ENCODE measurements at regions not wholly inside any gene's neighbourhood (a gene's known extent, or its start where the extent isn't known, plus 50 kb on each side); places are given as distances from the start of the nearest gene placed in this dataset.

- Histone ChIP-seq H4K20me1 (ENCODE audit: insufficient read depth, low read length) (no peaks in the 10 kb centered on the region), H3K27me3 (ENCODE audit: control insufficient read depth in 1 of 2, insufficient read depth in 2 of 2, low read length in 2 of 2) (no peaks in the 10 kb centered on the region), H3K27ac (ENCODE audit: extremely low read length, insufficient read depth, low read length) (no peak overlapping the region), H3K4me1 (ENCODE audit: insufficient read depth, low read length) (no peaks in the 10 kb centered on the region), H3K36me3 (replicated peaks in 1 of 2; ENCODE audit: control insufficient read depth in 1 of 2, insufficient read depth in 2 of 2, low read length in 2 of 2) (no peaks in the 10 kb centered on the region), H3K4me2 (ENCODE audit: low read depth, low read length) (no peak overlapping the region), H3K4me3 (replicated peaks in 1 of 3; ENCODE audit: insufficient read depth in 1 of 3, low read depth in 2 of 3, low read length in 3 of 3) (no peak overlapping the region), H2AFZ (ENCODE audit: low read length) (no peak overlapping the region), H3K9ac (ENCODE audit: insufficient read depth, low read depth, low read length) (no peak overlapping the region), H3K79me2 (ENCODE audit: insufficient read depth, low read length) (no peaks in the 10 kb centered on the region), H3K9me3 (ENCODE audit: low read length) (peaks cover 89% of the 10 kb centered on the region)
- ATAC-seq (no peak), FAIRE-seq (no peak), DNase-seq (ENCODE audit: low spot score) (no peak)
- intact Hi-C loops (cut with micrococcal nuclease; ENCODE audit: unreplicated experiment) (no loop called here), in situ Hi-C loops (cut with HindIII; ENCODE audit: extremely low pct_ligation_motif_present, low pct_unique_long_range_greater_than_20kb) (no loop called here)
- TF ChIP-seq ZNF674 (CRISPR knock-in tag; IDR thresholded peaks at IDR 0.05; ENCODE audit: low read depth) (no peak), ZNF3 (CRISPR knock-in tag; IDR thresholded peaks at IDR 0.05) (no peak), TRIM22 (IDR thresholded peaks at IDR 0.05) (no peak), ZNF468 (CRISPR knock-in tag; IDR thresholded peaks at IDR 0.05) (no peak)
- TF ChIP-seq, protein P1, sequence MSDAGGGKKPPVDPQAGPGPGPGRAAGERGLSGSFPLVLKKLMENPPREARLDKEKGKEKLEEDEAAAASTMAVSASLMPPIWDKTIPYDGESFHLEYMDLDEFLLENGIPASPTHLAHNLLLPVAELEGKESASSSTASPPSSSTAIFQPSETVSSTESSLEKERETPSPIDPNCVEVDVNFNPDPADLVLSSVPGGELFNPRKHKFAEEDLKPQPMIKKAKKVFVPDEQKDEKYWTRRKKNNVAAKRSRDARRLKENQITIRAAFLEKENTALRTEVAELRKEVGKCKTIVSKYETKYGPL (CRISPR knock-in tag; IDR thresholded peaks at IDR 0.05), result no peak
- TF ChIP-seq, protein P2, sequence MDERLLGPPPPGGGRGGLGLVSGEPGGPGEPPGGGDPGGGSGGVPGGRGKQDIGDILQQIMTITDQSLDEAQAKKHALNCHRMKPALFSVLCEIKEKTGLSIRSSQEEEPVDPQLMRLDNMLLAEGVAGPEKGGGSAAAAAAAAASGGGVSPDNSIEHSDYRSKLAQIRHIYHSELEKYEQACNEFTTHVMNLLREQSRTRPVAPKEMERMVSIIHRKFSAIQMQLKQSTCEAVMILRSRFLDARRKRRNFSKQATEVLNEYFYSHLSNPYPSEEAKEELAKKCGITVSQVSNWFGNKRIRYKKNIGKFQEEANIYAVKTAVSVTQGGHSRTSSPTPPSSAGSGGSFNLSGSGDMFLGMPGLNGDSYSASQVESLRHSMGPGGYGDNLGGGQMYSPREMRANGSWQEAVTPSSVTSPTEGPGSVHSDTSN (CRISPR knock-in tag; IDR thresholded peaks at IDR 0.05), result no peak
- CTCF ChIA-PET (ENCODE audit: low intra/inter-chr PET ratio, low total read pairs), result no interaction called here
- POLR2A ChIA-PET, result no interaction called here
- no TSS peak for BruUV-seq (replicated peaks)
- 0% methylated on average over 1 of the region's 1 CpG for WGBS (ENCODE audit: low lambda C conversion rate)
These were observed 184.1 kb downstream of the FLRT2 start for GRCh38 chr14:85714069-85714468.

DNA sequence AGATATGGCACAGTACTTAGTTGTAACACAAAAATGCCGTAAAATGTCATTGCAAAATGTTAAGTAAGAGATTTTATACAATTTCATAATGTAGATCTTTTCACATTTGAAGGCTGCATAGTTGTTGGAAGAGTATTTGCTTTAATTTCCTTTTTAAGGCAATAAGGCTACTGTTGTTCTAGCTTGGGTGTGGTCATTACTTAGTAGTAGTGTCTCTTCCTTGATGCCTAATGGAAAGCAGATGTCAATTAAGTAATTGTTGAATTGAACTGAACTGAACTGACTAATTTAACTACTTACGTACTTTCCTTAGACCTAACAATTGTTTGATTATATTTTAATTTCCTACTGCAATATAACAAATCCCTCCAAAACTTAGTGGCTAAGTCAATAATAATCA is 181.7 kb downstream of the FLRT2 start:
- 8% methylated on average over 2 of the region's 2 CpGs for WGBS (ENCODE audit: low lambda C conversion rate)
- in situ Hi-C loops (cut with HindIII; ENCODE audit: extremely low pct_ligation_motif_present, low pct_unique_long_range_greater_than_20kb), result no loop called here
- H3K36me3 ChIP-seq (replicated peaks in 1 of 2; ENCODE audit: control insufficient read depth in 1 of 2, insufficient read depth in 2 of 2, low read length in 2 of 2), result no peaks in the 10 kb centered on the region
- POLR2A ChIA-PET, result no interaction called here
- no peaks in the 10 kb centered on the region for H3K4me1 ChIP-seq (ENCODE audit: insufficient read depth, low read length)
- no peak overlapping the region for H3K9ac ChIP-seq (ENCODE audit: insufficient read depth, low read depth, low read length)
- no peak for DNase-seq (ENCODE audit: low spot score)
- no peak overlapping the region for H3K4me2 ChIP-seq (ENCODE audit: low read depth, low read length)
- no peak overlapping the region for H2AFZ ChIP-seq (ENCODE audit: low read length)
- no peaks in the 10 kb centered on the region for H3K79me2 ChIP-seq (ENCODE audit: insufficient read depth, low read length)
- H3K4me3 ChIP-seq (replicated peaks in 1 of 3; ENCODE audit: insufficient read depth in 1 of 3, low read depth in 2 of 3, low read length in 3 of 3), result no peak overlapping the region
- H3K9me3 ChIP-seq (ENCODE audit: low read length), result peaks cover 88% of the 10 kb centered on the region
- no peak for ATAC-seq
- no peaks in the 10 kb centered on the region for H4K20me1 ChIP-seq (ENCODE audit: insufficient read depth, low read length)
- H3K27me3 ChIP-seq (ENCODE audit: control insufficient read depth in 1 of 2, insufficient read depth in 2 of 2, low read length in 2 of 2), result no peaks in the 10 kb centered on the region
- BruUV-seq (replicated peaks), result no TSS peak
- intact Hi-C loops (cut with micrococcal nuclease; ENCODE audit: unreplicated experiment), result no loop called here
- CTCF ChIA-PET (ENCODE audit: low intra/inter-chr PET ratio, low total read pairs), result no interaction called here
- no peak overlapping the region for H3K27ac ChIP-seq (ENCODE audit: extremely low read length, insufficient read depth, low read length)
- FAIRE-seq, result no peak
- no peak for TF ChIP-seq PAX8 (CRISPR knock-in tag; IDR thresholded peaks at IDR 0.05; ENCODE audit: borderline replicate concordance)
- no peak for TF ChIP-seq RCOR2 (CRISPR knock-in tag; IDR thresholded peaks at IDR 0.05)
- TF ChIP-seq, protein P3, sequence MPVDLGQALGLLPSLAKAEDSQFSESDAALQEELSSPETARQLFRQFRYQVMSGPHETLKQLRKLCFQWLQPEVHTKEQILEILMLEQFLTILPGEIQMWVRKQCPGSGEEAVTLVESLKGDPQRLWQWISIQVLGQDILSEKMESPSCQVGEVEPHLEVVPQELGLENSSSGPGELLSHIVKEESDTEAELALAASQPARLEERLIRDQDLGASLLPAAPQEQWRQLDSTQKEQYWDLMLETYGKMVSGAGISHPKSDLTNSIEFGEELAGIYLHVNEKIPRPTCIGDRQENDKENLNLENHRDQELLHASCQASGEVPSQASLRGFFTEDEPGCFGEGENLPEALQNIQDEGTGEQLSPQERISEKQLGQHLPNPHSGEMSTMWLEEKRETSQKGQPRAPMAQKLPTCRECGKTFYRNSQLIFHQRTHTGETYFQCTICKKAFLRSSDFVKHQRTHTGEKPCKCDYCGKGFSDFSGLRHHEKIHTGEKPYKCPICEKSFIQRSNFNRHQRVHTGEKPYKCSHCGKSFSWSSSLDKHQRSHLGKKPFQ (CRISPR knock-in tag; IDR thresholded peaks at IDR 0.05; ENCODE audit: insufficient replicate concordance), result no peak
- TF ChIP-seq ZNF253 (CRISPR knock-in tag; IDR thresholded peaks at IDR 0.05; ENCODE audit: borderline replicate concordance), result no peak
- TF ChIP-seq ZNF788 (CRISPR knock-in tag; IDR thresholded peaks at IDR 0.05; ENCODE audit: borderline replicate concordance), result no peak
- TF ChIP-seq, protein P4, sequence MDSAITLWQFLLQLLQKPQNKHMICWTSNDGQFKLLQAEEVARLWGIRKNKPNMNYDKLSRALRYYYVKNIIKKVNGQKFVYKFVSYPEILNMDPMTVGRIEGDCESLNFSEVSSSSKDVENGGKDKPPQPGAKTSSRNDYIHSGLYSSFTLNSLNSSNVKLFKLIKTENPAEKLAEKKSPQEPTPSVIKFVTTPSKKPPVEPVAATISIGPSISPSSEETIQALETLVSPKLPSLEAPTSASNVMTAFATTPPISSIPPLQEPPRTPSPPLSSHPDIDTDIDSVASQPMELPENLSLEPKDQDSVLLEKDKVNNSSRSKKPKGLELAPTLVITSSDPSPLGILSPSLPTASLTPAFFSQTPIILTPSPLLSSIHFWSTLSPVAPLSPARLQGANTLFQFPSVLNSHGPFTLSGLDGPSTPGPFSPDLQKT (CRISPR knock-in tag; IDR thresholded peaks at IDR 0.05; ENCODE audit: borderline replicate concordance), result no peak
- no peak for TF ChIP-seq ZNF264 (CRISPR knock-in tag; IDR thresholded peaks at IDR 0.05)
- no peak for TF ChIP-seq ZNF567 (CRISPR knock-in tag; IDR thresholded peaks at IDR 0.05; ENCODE audit: borderline replicate concordance)
- no peak for TF ChIP-seq ZC3H4 (CRISPR knock-in tag; IDR thresholded peaks at IDR 0.05; ENCODE audit: borderline replicate concordance)
